Fibroblast of lung (primary cell): ENCODE measurements at regions not wholly inside any gene's neighbourhood (a gene's known extent, or its start where the extent isn't known, plus 50 kb on each side); places are given as distances from the start of the nearest gene placed in this dataset.

Experiments
- DNase-seq, 2 donors: peaks; one replicate each; pipeline versions ENCODE4 v3.0.0 to v3.0.0-alpha.2; 2010; ENCODE audit warnings: low read depth in 2 of 2
- H2AFZ ChIP-seq: 2 replicates; pipeline ENCODE4 v1.5.1; 2012; ENCODE audit warnings: low read length, control low read depth, inconsistent platforms
- H3K27ac ChIP-seq: 2 replicates; pipeline ENCODE4 v1.5.1; 2011; ENCODE audit warnings: low read length, control low read depth; ENCODE audit not compliant: insufficient read depth
- H3K27me3 ChIP-seq: 2 replicates; pipeline ENCODE4 v1.5.1; 2011; ENCODE audit warnings: mild to moderate bottlenecking, low read length; ENCODE audit not compliant: control insufficient read depth, insufficient read depth
- H3K36me3 ChIP-seq: 2 replicates; pipeline ENCODE4 v1.5.1; 2011; ENCODE audit warnings: low read length; ENCODE audit not compliant: control insufficient read depth, insufficient read depth
- H3K4me1 ChIP-seq: 2 replicates; pipeline ENCODE4 v1.5.1; 2011; ENCODE audit warnings: low read length; ENCODE audit not compliant: control insufficient read depth, insufficient read depth; ENCODE audit errors: extremely low read depth
- H3K4me2 ChIP-seq: 2 replicates; pipeline ENCODE4 v1.5.1; 2011; ENCODE audit warnings: low read length, control low read depth; ENCODE audit not compliant: insufficient read depth; ENCODE audit errors: extremely low read depth
- H3K4me3 ChIP-seq, 4 experiments: fragments of 200-600 bp in 1 of 4; sonication (generic) in 1 of 4; replicated peaks in 1 of 4; 2 replicates each; pipeline ENCODE4 v1.5.1; 2011 to 2016; ENCODE audit warnings: low read length in 4 of 4, low read depth in 3 of 4, mild to moderate bottlenecking in 3 of 4, control low read depth in 2 of 4, inconsistent platforms in 1 of 4, mixed read lengths in 1 of 4; ENCODE audit not compliant: insufficient read depth in 1 of 4; ENCODE audit errors: control extremely low read depth in 1 of 4
- H3K79me2 ChIP-seq: 2 replicates; pipeline ENCODE4 v1.5.1; 2012; ENCODE audit warnings: mild to moderate bottlenecking, low read length, inconsistent platforms; ENCODE audit not compliant: control insufficient read depth, insufficient read depth
- H3K9ac ChIP-seq: 2 replicates; pipeline ENCODE4 v1.5.1; 2011; ENCODE audit warnings: mild to moderate bottlenecking, low read length, control low read depth; ENCODE audit not compliant: insufficient read depth
- H3K9me3 ChIP-seq: 2 replicates; pipeline ENCODE4 v1.5.1; 2012; ENCODE audit warnings: low read depth, low read length; ENCODE audit not compliant: control insufficient read depth, insufficient read depth
- H4K20me1 ChIP-seq: 2 replicates; pipeline ENCODE4 v1.5.1; 2011; ENCODE audit warnings: low read length; ENCODE audit not compliant: control insufficient read depth, insufficient read depth; ENCODE audit errors: extremely low read depth
- CTCF ChIP-seq, 2 donors: IDR thresholded peaks in 1 of 2; conservative IDR thresholded peaks in 1 of 2; 1 replicate in 1 of 2; 2 replicates in 1 of 2; pipeline ENCODE4 v1.5.1; 2011 to 2012; ENCODE audit warnings: low read length in 2 of 2, control low read depth in 1 of 2, inconsistent platforms in 1 of 2, low read depth in 1 of 2, mild to moderate bottlenecking in 1 of 2
- EZH2 ChIP-seq: IDR thresholded peaks from 2 replicates; pipeline ENCODE4 v1.5.1; 2012; ENCODE audit warnings: low read length, control low read depth, mild to moderate bottlenecking; ENCODE audit errors: missing control alignments

GRCh38 chr5:103895738-103896137 lies 333.1 kb upstream of the NUDT12 start:
- Histone ChIP-seq H3K9me3 (no peaks in the 10 kb centered on the region), H3K27ac (no peak overlapping the region), H4K20me1 (no peaks in the 10 kb centered on the region), H3K9ac (no peak overlapping the region), H3K4me1 (no peaks in the 10 kb centered on the region), H3K4me2 (no peak overlapping the region), H2AFZ (no peak overlapping the region), H3K27me3 (no peaks in the 10 kb centered on the region), H3K4me3 (no peak overlapping the region), H3K36me3 (no peaks in the 10 kb centered on the region), H3K79me2 (no peaks in the 10 kb centered on the region)
- TF ChIP-seq CTCF (conservative IDR thresholded peaks at IDR 0.05 in 1 of 2, IDR thresholded peaks at IDR 0.05 in 1 of 2; ENCODE audit: low read depth in 1 of 2, low read length in 2 of 2) = no peak
- no peak for DNase-seq

DNA sequence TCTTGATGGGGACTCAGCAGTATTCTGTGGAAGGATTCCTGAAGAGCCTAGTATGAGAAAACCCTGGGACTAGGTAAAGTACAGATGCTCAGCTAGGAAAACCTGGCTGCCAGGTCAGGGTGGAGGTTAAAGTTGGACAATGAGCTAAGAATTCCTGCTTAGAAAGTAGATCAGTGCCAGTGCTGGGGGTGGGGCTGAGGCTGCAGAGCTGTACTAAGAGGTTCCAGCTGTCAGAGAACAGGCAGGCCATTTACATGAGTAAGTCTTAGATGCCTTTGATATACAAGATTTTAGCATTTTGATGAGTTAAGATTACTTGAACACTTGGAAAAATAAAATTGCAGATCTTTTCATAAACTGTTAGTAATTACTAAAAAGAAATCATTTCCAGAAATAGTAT lies 332.3 kb upstream of the NUDT12 start:
- Histone ChIP-seq H4K20me1 (no peaks in the 10 kb centered on the region), H3K9ac (no peak overlapping the region), H2AFZ (no peak overlapping the region), H3K4me1 (no peaks in the 10 kb centered on the region), H3K36me3 (no peaks in the 10 kb centered on the region), H3K4me2 (no peak overlapping the region), H3K4me3 (no peak overlapping the region), H3K27ac (no peak overlapping the region), H3K27me3 (no peaks in the 10 kb centered on the region), H3K79me2 (no peaks in the 10 kb centered on the region), H3K9me3 (no peaks in the 10 kb centered on the region)
- no peak for TF ChIP-seq EZH2
- TF ChIP-seq CTCF (conservative IDR thresholded peaks at IDR 0.05 in 1 of 2, IDR thresholded peaks at IDR 0.05 in 1 of 2; ENCODE audit: low read depth in 1 of 2, low read length in 2 of 2) = no peak
- DNase-seq = peak; percentile 4 to 44

- Histone ChIP-seq H3K4me3 (no peak overlapping the region), H3K36me3 (no peaks in the 10 kb centered on the region), H3K4me1 (no peaks in the 10 kb centered on the region), H3K9ac (no peak overlapping the region), H2AFZ (no peak overlapping the region), H3K27ac (no peak overlapping the region), H3K79me2 (no peaks in the 10 kb centered on the region), H4K20me1 (no peaks in the 10 kb centered on the region), H3K4me2 (no peak overlapping the region), H3K9me3 (no peaks in the 10 kb centered on the region), H3K27me3 (no peaks in the 10 kb centered on the region)
- TF ChIP-seq EZH2 (no peak), CTCF (conservative IDR thresholded peaks at IDR 0.05 in 1 of 2, IDR thresholded peaks at IDR 0.05 in 1 of 2; ENCODE audit: low read depth in 1 of 2, low read length in 2 of 2) (no peak)
- peak; percentile 5 to 50 for DNase-seq
Observed at GRCh38 chr5:103891151-103891550, 328.6 kb upstream of the NUDT12 start.
